Hematopoietic multipotent progenitor cell treated with erythropoietin and hydrocortisone succinate and interleukin-3 and kit ligand, for 15 days (in vitro differentiated cells): ENCODE measurements at regions not wholly inside any gene's neighbourhood (a gene's known extent, or its start where the extent isn't known, plus 50 kb on each side); places are given as distances from the start of the nearest gene placed in this dataset.
"Not testable (repeated sequence)": the region's sequence is repeated elsewhere in the genome, so short reads cannot be mapped to it uniquely, and the experiment has no call there.

ENCODE experiments used
- DNase-seq: peaks from one replicate; pipeline ENCODE4 v3.0.0-alpha.2; 2015; ENCODE audit warnings: low spot score

DNA sequence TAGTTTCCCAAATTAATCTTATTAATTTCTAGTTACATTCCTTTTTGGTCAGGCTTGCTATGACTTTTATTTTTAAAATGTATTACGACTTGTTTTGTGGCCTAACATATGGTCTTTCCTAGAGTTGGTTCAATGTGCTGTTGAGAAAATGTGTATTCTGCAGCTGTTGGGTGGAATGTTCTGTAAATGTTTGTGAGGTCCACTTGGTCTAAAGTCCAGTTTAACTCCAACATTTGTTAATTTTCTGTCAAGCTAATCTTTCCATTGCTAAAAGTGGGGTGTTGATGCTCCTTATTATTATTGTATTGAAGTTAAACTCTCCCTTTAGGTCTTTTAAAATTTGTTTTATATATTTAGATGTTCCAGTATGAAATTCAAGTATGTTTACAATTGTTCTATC lies 1010.8 kb upstream of the EDIL3 start:
- DNase-seq, result no peak

- no peak for DNase-seq
These were observed 1012.8 kb upstream of the EDIL3 start for GRCh38 chr5:85397451-85397850.

GRCh38 chr5:85428426-85428934 lies 1043.8 kb upstream of the EDIL3 start:
- DNase-seq, result no peak

- DNase-seq, result not testable (repeated sequence)
These were observed 1047.0 kb upstream of the EDIL3 start for GRCh38 chr5:85431726-85432125.

- DNase-seq, result no peak
These were observed 1056.5 kb upstream of the EDIL3 start for GRCh38 chr5:85441156-85441555.

GRCh38 chr5:85441853-85442252 lies 1057.2 kb upstream of the EDIL3 start:
- no peak for DNase-seq

GRCh38 chr5:85452322-85453025 lies 1067.8 kb upstream of the EDIL3 start:
- no peak for DNase-seq

- DNase-seq, result no peak
These were observed 1068.3 kb upstream of the EDIL3 start for GRCh38 chr5:85453026-85453349.

GRCh38 chr5:85458319-85458718 lies 1073.6 kb upstream of the EDIL3 start:
- no peak for DNase-seq

GRCh38 chr5:85462957-85463356 lies 1078.3 kb upstream of the EDIL3 start:
- DNase-seq, result no peak

- DNase-seq, result no peak
These were observed 1081.7 kb upstream of the EDIL3 start for GRCh38 chr5:85466423-85466822.

DNA sequence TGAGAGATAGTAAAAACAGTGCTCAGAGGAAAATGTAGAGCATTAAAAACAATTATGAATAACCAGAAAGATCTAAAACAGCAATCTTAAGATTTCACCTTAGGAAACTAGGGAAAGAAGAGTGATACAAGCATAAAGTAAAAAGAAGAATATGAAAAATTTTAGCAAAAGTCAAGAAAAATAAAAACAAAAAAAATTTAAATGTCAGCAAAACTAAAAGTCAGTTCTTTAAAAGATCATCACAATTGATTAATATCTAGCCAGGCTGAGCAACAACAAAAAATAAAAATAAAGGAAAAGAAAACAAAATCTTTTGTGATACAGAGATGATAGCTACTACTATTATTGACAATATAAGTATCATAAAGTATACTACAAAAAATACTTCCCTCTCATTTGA lies 1088.1 kb upstream of the EDIL3 start:
- no peak for DNase-seq

GRCh38 chr5:85475151-85475550 lies 1090.5 kb upstream of the EDIL3 start:
- DNase-seq, result not testable (repeated sequence)

GRCh38 chr5:85476617-85477016 lies 1091.9 kb upstream of the EDIL3 start:
- no peak for DNase-seq

- no peak for DNase-seq
These were observed 1095.2 kb upstream of the EDIL3 start for GRCh38 chr5:85479849-85480248.

- DNase-seq, result no peak
These were observed 1100.4 kb upstream of the EDIL3 start for GRCh38 chr5:85484982-85485574.

GRCh38 chr5:85488295-85488694 lies 1103.6 kb upstream of the EDIL3 start:
- no peak for DNase-seq

DNA sequence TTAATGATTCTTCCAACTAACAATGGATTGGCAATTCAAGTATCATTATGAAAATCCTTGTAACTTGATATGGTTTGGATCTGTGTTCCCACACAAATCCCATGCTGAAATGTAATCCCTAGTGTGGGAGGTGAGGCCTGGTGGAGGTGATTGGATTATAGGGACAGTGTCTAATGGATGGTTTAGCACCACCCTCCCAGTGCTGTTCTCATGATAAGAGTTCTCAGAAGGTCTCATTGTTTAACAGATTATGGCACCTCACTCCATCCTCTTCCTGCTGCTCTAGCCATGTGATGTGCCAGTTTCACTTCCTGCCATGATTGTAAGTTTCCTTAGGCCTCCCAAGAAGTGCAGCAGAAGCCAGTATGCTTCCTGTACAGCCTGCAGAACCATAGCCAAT lies 1116.2 kb upstream of the EDIL3 start:
- DNase-seq, result no peak

- DNase-seq, result no peak
These were observed 1104.8 kb upstream of the COX7C start for GRCh38 chr5:85512896-85513295.

DNA sequence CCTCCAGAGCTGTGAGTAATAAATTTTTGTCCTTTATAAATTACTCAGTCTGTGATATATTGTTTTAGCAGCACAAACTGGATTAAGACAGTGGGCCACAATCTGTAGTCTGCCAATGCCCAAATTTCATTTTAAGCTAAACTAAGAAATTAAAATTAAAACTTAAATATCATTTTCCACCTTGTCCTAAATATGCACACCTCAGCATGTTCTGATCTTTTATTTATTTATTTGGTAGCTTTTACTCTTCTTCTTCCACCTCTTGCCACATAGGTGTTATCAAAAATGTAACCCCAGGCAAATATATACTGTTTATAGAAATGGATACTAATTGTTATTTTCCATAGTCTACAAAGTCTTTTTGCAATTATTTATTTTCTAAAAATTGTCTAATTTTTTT lies 1102.2 kb upstream of the COX7C start:
- DNase-seq, result no peak

- no peak for DNase-seq
These were observed 1100.4 kb upstream of the COX7C start for GRCh38 chr5:85517386-85517785.

- DNase-seq, result no peak
These were observed 1084.2 kb upstream of the COX7C start for GRCh38 chr5:85533341-85534047.

DNA sequence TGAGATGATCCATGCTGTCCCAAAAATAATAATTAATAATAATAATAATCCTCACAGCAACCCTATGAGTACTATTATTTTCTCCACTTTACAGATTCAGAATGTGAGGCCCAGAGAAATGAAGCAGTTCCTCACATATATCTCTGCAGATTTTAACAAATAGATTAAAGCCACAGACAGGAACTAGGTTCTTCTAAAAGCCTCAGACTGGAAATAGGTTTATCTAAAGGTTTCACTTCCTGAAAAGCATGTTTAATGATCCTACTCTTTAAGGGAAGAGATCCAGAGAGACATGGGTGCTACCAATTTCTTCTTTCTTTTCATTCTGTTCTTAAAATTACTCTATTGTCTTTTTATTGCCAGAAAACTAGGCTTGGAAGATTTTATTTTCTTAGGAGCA lies 1079.4 kb upstream of the COX7C start:
- no peak for DNase-seq
